Heart right ventricle (tissue), 16 donors: ENCODE measurements at regions not wholly inside any gene's neighbourhood (a gene's known extent, or its start where the extent isn't known, plus 50 kb on each side); places are given as distances from the start of the nearest gene placed in this dataset.

ENCODE experiments used
- ATAC-seq, 8 donors: fragments of 200-7000 bp; cut with Tn5 transposase; one replicate each; pipeline ENCODE4 v1.9.1; 2020; ENCODE audit warnings: mild to moderate bottlenecking in 8 of 8, moderate library complexity in 8 of 8, moderate number of reproducible peaks in 1 of 8
- DNase-seq, 2 donors: peaks; one replicate each; pipeline ENCODE4 v3.0.0-alpha.2; 2020
- H3K27ac ChIP-seq, 10 donors: fragments of 200-600 bp; sonication (generic) in 2 of 10; one replicate each; pipeline versions ENCODE4 v1.5.0 to v1.8.0; 2020 to 2022; ENCODE audit warnings: mild to moderate bottlenecking in 3 of 10
- H3K27me3 ChIP-seq, 7 donors: fragments of 200-600 bp; one replicate each; pipeline ENCODE4 v1.8.0; 2021 to 2022; ENCODE audit warnings: mild to moderate bottlenecking in 2 of 7
- H3K36me3 ChIP-seq, 9 donors: fragments of 200-600 bp; sonication (generic) in 1 of 9; one replicate each; pipeline versions ENCODE4 v1.5.0 to v1.8.0; 2020 to 2022; ENCODE audit warnings: mild to moderate bottlenecking in 2 of 9
- H3K4me1 ChIP-seq, 9 donors: fragments of 200-600 bp; sonication (generic) in 1 of 9; one replicate each; pipeline versions ENCODE4 v1.5.0 to v1.8.0; 2020 to 2022; ENCODE audit warnings: mild to moderate bottlenecking in 4 of 9
- H3K4me3 ChIP-seq, 10 donors: fragments of 200-600 bp; sonication (generic) in 2 of 10; one replicate each; pipeline versions ENCODE4 v1.5.0 to v1.8.0; 2020 to 2022; ENCODE audit warnings: mild to moderate bottlenecking in 7 of 10, moderate library complexity in 2 of 10
- H3K9me3 ChIP-seq, 11 donors: fragments of 200-600 bp in 10 of 11; sonication (generic) in 2 of 11; one replicate each; pipeline versions ENCODE4 v1.5.0 to v1.8.0; 2013 to 2022; ENCODE audit warnings: mild to moderate bottlenecking in 2 of 11, control low read depth in 1 of 11, moderate library complexity in 1 of 11
- CTCF ChIP-seq, 9 donors: fragments of 200-600 bp; sonication (generic) in 2 of 9; IDR thresholded peaks; one replicate each; pipeline versions ENCODE4 v1.5.0 to v1.8.0; 2021 to 2022; ENCODE audit warnings: antibody characterized with exemption in 9 of 9, mild to moderate bottlenecking in 5 of 9, moderate library complexity in 1 of 9
- WGBS, 2 donors: extraction: QIAGEN DNeasy Blood & Tissue Kit; methylation state at CpG; one replicate each; pipeline ENCODE4 v1.1.7; 2013; ENCODE audit warnings: inconsistent platforms in 1 of 2; 5-methylcytosine and 5-hydroxymethylcytosine counted together
- intact Hi-C, 10 donors: fragments of 100-400 bp; cut with DNase I; formaldehyde crosslinking; loops; one replicate each; pipeline versions ENCODE4 v1.11.1 to v1.14.2; 2022
- donor health status: Arrhythmogenic right ventricular cardiomyopathy.
- donor health status: ischemic (EF 13 %, LVEDD 7.1; RV severe dilation, severe dysfunction).
- donor health status: healthy with polysubstance abuse.
- donor health status: DM: no; HTN: yes; CAD: no.
- donor health status: DM: no; HTN: no; CAD: no.
- donor health status: ischemic (EF 25% LVEDD 6.9; RV normal size, moderate dysfunction).
- donor health status: ischemic (EF 25% LVEDD 5.7; RV mildly dilated, moderate dysfunction).
- donor health status: healthy.
- donor health status: DM: yes; HTN: yes; CAD: no.
- donor health status: Ischemic cardiomyopathy.
- donor health status: ischemic (EF 35%, LVEDD 5.7; RV mildly dilated, moderate dysfunction).
- donor health status: nonischemic (EF 11% LVEDD 7.7; RV severe dilation, severe dysfunction).
- donor health status: DM: yes; HTN: yes; CAD: no.
- donor health status: PGD.
- donor health status: ischemic (EF 29% LVEDD 5.4; RV normal size, mild dysfunction).
- donor health status: nonischemic (EF 23%, LVEDD 6.1; RV moderate dilation, normal function).

GRCh38 chr2:240277073-240277806, 136.8 kb upstream of the OTOS start:
- intact Hi-C loops: no loop called here
- no peak for TF ChIP-seq CTCF (IDR thresholded peaks at IDR 0.05)
- ATAC-seq (peak in 3 of 8 donors; percentile 48 to 65 (median 64)), DNase-seq (peak in 1 of 2 donors; percentile 5)
- H3K27ac ChIP-seq: no peak overlapping the region
- H3K4me1 ChIP-seq: peaks cover 0 to 21% (median 6%) of the 10 kb centered on the region in 9 donors
- WGBS, 2 donors: 60 to 62% methylated on average over 8 of the region's 8 CpGs
- peaks cover 0 to 3% (median 0%) of the 10 kb centered on the region in 7 donors for H3K27me3 ChIP-seq
- no peaks in the 10 kb centered on the region for H3K36me3 ChIP-seq
- H3K9me3 ChIP-seq: peaks cover 0 to 24% (median 3%) of the 10 kb centered on the region in 11 donors
- no peak overlapping the region for H3K4me3 ChIP-seq

GRCh38 chr2:240277807-240278522, 137.5 kb upstream of the OTOS start:
- Histone ChIP-seq H3K4me1 (peaks cover 0 to 21% (median 6%) of the 10 kb centered on the region in 9 donors), H3K36me3 (no peaks in the 10 kb centered on the region), H3K27ac (peak overlapping the region in 3 of 10 donors; percentile 36 to 58 (median 39)), H3K9me3 (peaks cover 0 to 23% (median 0%) of the 10 kb centered on the region in 11 donors), H3K4me3 (no peak overlapping the region), H3K27me3 (peaks cover 0 to 3% (median 0%) of the 10 kb centered on the region in 7 donors)
- DNase-seq (peak in 1 of 2 donors; percentile 2), ATAC-seq (peak in 2 of 8 donors; percentile 31 to 65)
- intact Hi-C loops: no loop called here
- no peak for TF ChIP-seq CTCF (IDR thresholded peaks at IDR 0.05)
- WGBS, 2 donors: 80 to 87% methylated on average over 3 of the region's 3 CpGs

GRCh38 chr2:240278661-240279060, 138.2 kb upstream of the OTOS start:
- peak in 5 of 8 donors; percentile 39 to 91 (median 56) for ATAC-seq

More at GRCh38 chr2:240278661-240279060, 138.2 kb upstream of the OTOS start:
- no peak for DNase-seq
- intact Hi-C loops: no loop called here
- H3K9me3 ChIP-seq: peaks cover 0 to 28% (median 0%) of the 10 kb centered on the region in 11 donors
- no peaks in the 10 kb centered on the region for H3K36me3 ChIP-seq
- H3K27ac ChIP-seq: peak overlapping the region in 4 of 10 donors; percentile 26 to 58 (median 38)
- peaks cover 0 to 21% (median 6%) of the 10 kb centered on the region in 9 donors for H3K4me1 ChIP-seq
- H3K27me3 ChIP-seq: peaks cover 0 to 4% (median 0%) of the 10 kb centered on the region in 7 donors
- no peak for TF ChIP-seq CTCF (IDR thresholded peaks at IDR 0.05)
- no peak overlapping the region for H3K4me3 ChIP-seq
